ENCODE measurements at regions not wholly inside any gene's neighbourhood (a gene's known extent, or its start where the extent isn't known, plus 50 kb on each side); places are given as distances from the start of the nearest gene placed in this dataset.

- Mint-ChIP-seq H3K36me3 (ENCODE audit: low read depth) (peaks cover 9% of the 10 kb centered on the region; the same call in 1 of the 2 replicates), H3K4me3 (no peak overlapping the region), H3K9me3 (peaks cover 57% of the 10 kb centered on the region), H3K4me1 (ENCODE audit: low read depth) (no peaks in the 10 kb centered on the region), H3K27me3 (ENCODE audit: insufficient read depth) (no peaks in the 10 kb centered on the region), H3K27ac (no peak overlapping the region)
- DNase-seq: no peak
- TF ChIP-seq CTCF (IDR thresholded peaks at IDR 0.05): no peak
These were observed 163.3 kb upstream of the BMP2 start for GRCh38 chr20:6604179-6604578.

- Mint-ChIP-seq H3K27me3 (ENCODE audit: insufficient read depth) (no peaks in the 10 kb centered on the region), H3K4me1 (ENCODE audit: low read depth) (no peaks in the 10 kb centered on the region), H3K4me3 (no peak overlapping the region)
These were observed 167.4 kb upstream of the BMP2 start for GRCh38 chr20:6599876-6600735.

GRCh38 chr20:6595704-6596103 lies 171.8 kb upstream of the BMP2 start:
- Mint-ChIP-seq H3K4me3 (no peak overlapping the region), H3K27ac (no peak overlapping the region), H3K27me3 (ENCODE audit: insufficient read depth) (peaks cover 1% of the 10 kb centered on the region; the same call in 1 of the 2 replicates), H3K9me3 (peaks cover 71% of the 10 kb centered on the region), H3K36me3 (ENCODE audit: low read depth) (no peaks in the 10 kb centered on the region), H3K4me1 (ENCODE audit: low read depth) (no peaks in the 10 kb centered on the region)
- DNase-seq: no peak
- no peak for TF ChIP-seq CTCF (IDR thresholded peaks at IDR 0.05)

More at GRCh38 chr20:6599876-6600735, 167.4 kb upstream of the BMP2 start:
- H3K27ac Mint-ChIP-seq: no peak overlapping the region
- TF ChIP-seq CTCF (IDR thresholded peaks at IDR 0.05): no peak
- H3K9me3 Mint-ChIP-seq: peaks cover 69% of the 10 kb centered on the region
- no peak for DNase-seq
- H3K36me3 Mint-ChIP-seq (ENCODE audit: low read depth): peaks cover 9% of the 10 kb centered on the region; the same call in 1 of the 2 replicates

- no peak overlapping the region for H3K4me3 Mint-ChIP-seq
- no peak for DNase-seq
- peaks cover 1% of the 10 kb centered on the region; the same call in 1 of the 2 replicates for H3K27me3 Mint-ChIP-seq (ENCODE audit: insufficient read depth)
- no peak overlapping the region for H3K27ac Mint-ChIP-seq
- H3K9me3 Mint-ChIP-seq: peaks cover 59% of the 10 kb centered on the region
- no peak for TF ChIP-seq CTCF (IDR thresholded peaks at IDR 0.05)
- no peaks in the 10 kb centered on the region for H3K4me1 Mint-ChIP-seq (ENCODE audit: low read depth)
- no peaks in the 10 kb centered on the region for H3K36me3 Mint-ChIP-seq (ENCODE audit: low read depth)
These were observed 176.4 kb upstream of the BMP2 start for GRCh38 chr20:6590891-6591637.

GRCh38 chr20:6588296-6588695 lies 179.2 kb upstream of the BMP2 start:
- DNase-seq: no peak
- Mint-ChIP-seq H3K9me3 (peaks cover 35% of the 10 kb centered on the region), H3K4me3 (no peak overlapping the region), H3K27me3 (ENCODE audit: insufficient read depth) (peaks cover 1% of the 10 kb centered on the region; the same call in 1 of the 2 replicates), H3K27ac (no peak overlapping the region), H3K4me1 (ENCODE audit: low read depth) (no peaks in the 10 kb centered on the region), H3K36me3 (ENCODE audit: low read depth) (no peaks in the 10 kb centered on the region)
- no peak for TF ChIP-seq CTCF (IDR thresholded peaks at IDR 0.05)

All from HFFc6 (cell line).